MM.1S (cell line): ENCODE measurements at regions not wholly inside any gene's neighbourhood (a gene's known extent, or its start where the extent isn't known, plus 50 kb on each side); places are given as distances from the start of the nearest gene placed in this dataset.

Experiments
- DNase-seq: peaks from one replicate; pipeline ENCODE4 v3.0.0-alpha.2; 2015
- H2AFZ ChIP-seq: fragments of 300-600 bp; sonication (generic); 2 replicates; pipeline ENCODE4 v1.6.0; 2016; ENCODE audit warnings: antibody characterized with exemption, low read length
- H3F3A ChIP-seq: fragments of 300-600 bp; sonication (generic); 2 replicates; pipeline ENCODE4 v1.6.1; 2016; ENCODE audit warnings: mild to moderate bottlenecking, antibody characterized with exemption, low read length, moderate library complexity, mixed read lengths; ENCODE audit not compliant: insufficient read depth
- H3K27ac ChIP-seq: fragments of 300-600 bp; sonication (generic); 2 replicates; pipeline ENCODE4 v1.5.1; 2016; ENCODE audit warnings: mild to moderate bottlenecking, low read length
- H3K27me3 ChIP-seq: fragments of 300-600 bp; sonication (generic); replicated peaks from 2 replicates; pipeline ENCODE4 v1.6.0; 2016; ENCODE audit warnings: low read length; ENCODE audit not compliant: insufficient read depth
- H3K36me3 ChIP-seq: fragments of 300-600 bp; sonication (generic); replicated peaks from 2 replicates; pipeline ENCODE4 v1.6.1; 2016; ENCODE audit warnings: mild to moderate bottlenecking, low read length, mixed read lengths; ENCODE audit not compliant: insufficient read depth
- H3K4me1 ChIP-seq: fragments of 300-600 bp; sonication (generic); 2 replicates; pipeline ENCODE4 v1.6.1; 2016; ENCODE audit warnings: low read length, mixed read lengths
- H3K4me2 ChIP-seq: fragments of 300-600 bp; sonication (generic); 2 replicates; pipeline ENCODE4 v1.6.0; 2016; ENCODE audit warnings: low read depth, low read length
- H3K4me3 ChIP-seq: fragments of 300-600 bp; sonication (generic); 2 replicates; pipeline ENCODE4 v1.5.1; 2016; ENCODE audit warnings: low read length, mixed read lengths
- H3K79me2 ChIP-seq: fragments of 300-600 bp; sonication (generic); 2 replicates; pipeline ENCODE4 v1.6.1; 2016; ENCODE audit warnings: mixed run types, low read length, mixed read lengths
- H3K9ac ChIP-seq: fragments of 300-600 bp; sonication (generic); 2 replicates; pipeline ENCODE4 v1.6.1; 2016; ENCODE audit warnings: low read length, mixed read lengths
- H3K9me2 ChIP-seq: fragments of 300-600 bp; sonication (generic); replicated peaks from 2 replicates; pipeline ENCODE4 v1.6.1; 2016; ENCODE audit warnings: mild to moderate bottlenecking, low read length, mixed read lengths; ENCODE audit not compliant: insufficient read depth
- H3K9me3 ChIP-seq: fragments of 300-600 bp; sonication (generic); replicated peaks from 2 replicates; pipeline ENCODE4 v1.6.1; 2016; ENCODE audit warnings: mild to moderate bottlenecking, low read length, mixed read lengths; ENCODE audit not compliant: insufficient read depth
- H4K20me1 ChIP-seq: fragments of 300-600 bp; sonication (generic); 2 replicates; pipeline ENCODE4 v1.6.1; 2016; ENCODE audit warnings: mild to moderate bottlenecking, low read length, moderate library complexity, mixed read lengths; ENCODE audit not compliant: insufficient read depth
- EZH2 ChIP-seq: fragments of 300-600 bp; sonication (generic); optimal IDR thresholded peaks from 2 replicates; pipeline ENCODE3; 2017; ENCODE audit warnings: low read depth, mild to moderate bottlenecking, antibody characterized with exemption, low read length, mixed read lengths
- EZH2phosphoT487 ChIP-seq: fragments of 300-600 bp; sonication (generic); IDR thresholded peaks from 2 replicates; pipeline ENCODE4 v1.6.1; 2018; ENCODE audit warnings: antibody characterized with exemption, low read length
- TF ChIP-seq, protein P1 (sequence below): fragments of 300-600 bp; sonication (generic); IDR thresholded peaks from 2 replicates; pipeline ENCODE4 v1.5.1; 2016; ENCODE audit warnings: antibody characterized with exemption, low read length, mixed read lengths

DNA sequence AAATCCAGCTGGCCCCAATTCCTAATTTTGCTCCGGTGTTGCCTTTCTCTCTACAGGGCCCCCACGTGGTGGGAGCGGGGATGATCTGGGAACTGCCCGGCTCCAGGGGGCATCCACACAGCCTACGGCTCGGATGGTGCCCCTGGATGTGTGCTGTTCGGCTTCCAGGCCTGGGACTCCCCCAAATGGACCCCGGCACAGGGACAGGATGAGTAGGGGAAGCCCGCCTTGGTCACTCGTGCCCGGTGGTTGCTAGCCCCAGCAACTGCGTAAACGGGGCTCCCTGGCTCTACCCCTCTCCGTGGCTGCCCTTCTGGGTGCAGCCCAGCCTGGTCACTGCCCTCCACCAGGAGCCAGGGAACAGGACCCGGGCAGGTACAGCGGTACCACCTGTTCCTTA lies 111.5 kb downstream of the TEX26 start:
- Histone ChIP-seq H3K27me3 (peaks cover 33% of the 10 kb centered on the region), H3K9me3 (no peaks in the 10 kb centered on the region), H2AFZ (no peak overlapping the region), H3K27ac (no peak overlapping the region), H3F3A (no peaks in the 10 kb centered on the region), H3K4me3 (no peak overlapping the region), H3K9me2 (no peaks in the 10 kb centered on the region), H3K4me2 (no peak overlapping the region), H3K79me2 (no peaks in the 10 kb centered on the region), H3K4me1 (peaks cover 9% of the 10 kb centered on the region), H3K36me3 (no peaks in the 10 kb centered on the region), H3K9ac (no peak overlapping the region), H4K20me1 (no peaks in the 10 kb centered on the region)
- DNase-seq: no peak
- TF ChIP-seq EZH2 (no peak), EZH2phosphoT487 (no peak)
- TF ChIP-seq, protein P1, sequence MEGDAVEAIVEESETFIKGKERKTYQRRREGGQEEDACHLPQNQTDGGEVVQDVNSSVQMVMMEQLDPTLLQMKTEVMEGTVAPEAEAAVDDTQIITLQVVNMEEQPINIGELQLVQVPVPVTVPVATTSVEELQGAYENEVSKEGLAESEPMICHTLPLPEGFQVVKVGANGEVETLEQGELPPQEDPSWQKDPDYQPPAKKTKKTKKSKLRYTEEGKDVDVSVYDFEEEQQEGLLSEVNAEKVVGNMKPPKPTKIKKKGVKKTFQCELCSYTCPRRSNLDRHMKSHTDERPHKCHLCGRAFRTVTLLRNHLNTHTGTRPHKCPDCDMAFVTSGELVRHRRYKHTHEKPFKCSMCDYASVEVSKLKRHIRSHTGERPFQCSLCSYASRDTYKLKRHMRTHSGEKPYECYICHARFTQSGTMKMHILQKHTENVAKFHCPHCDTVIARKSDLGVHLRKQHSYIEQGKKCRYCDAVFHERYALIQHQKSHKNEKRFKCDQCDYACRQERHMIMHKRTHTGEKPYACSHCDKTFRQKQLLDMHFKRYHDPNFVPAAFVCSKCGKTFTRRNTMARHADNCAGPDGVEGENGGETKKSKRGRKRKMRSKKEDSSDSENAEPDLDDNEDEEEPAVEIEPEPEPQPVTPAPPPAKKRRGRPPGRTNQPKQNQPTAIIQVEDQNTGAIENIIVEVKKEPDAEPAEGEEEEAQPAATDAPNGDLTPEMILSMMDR: no peak

DNA sequence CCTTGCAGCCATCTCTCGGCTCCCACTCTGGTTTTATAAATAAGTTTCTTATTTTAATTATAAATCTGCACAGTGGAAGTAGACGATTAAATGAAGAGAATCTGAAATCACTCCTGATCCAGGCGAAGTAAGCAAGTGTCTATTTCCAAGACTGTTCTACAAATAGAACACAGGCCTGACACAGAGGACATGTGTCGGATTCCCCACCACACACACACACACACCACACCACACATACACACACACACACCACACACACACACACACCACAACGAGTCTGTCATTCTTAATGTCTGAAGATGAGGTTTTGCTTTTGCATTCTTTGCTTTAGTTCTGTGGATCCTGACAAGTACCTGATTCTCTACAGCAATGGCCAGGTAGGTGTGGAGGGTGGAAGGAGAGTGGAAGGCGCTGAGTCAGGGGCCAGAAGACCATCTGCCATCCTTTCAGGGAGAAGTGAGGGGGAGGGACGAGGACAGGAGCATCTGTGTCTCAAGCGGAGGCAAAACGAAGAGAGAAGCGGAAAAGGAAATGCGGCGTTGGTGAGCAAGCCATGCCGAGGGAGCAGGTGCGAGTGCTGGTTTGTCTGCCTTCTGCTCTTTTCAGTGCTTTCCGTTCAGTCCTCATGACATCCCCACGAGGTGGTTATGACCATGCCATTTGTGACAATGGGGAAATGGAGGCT lies 110.2 kb downstream of the TEX26 start:
- Histone ChIP-seq H2AFZ (no peak overlapping the region), H3K4me3 (no peak overlapping the region), H3K79me2 (no peaks in the 10 kb centered on the region), H3K27me3 (peaks cover 39% of the 10 kb centered on the region), H3K36me3 (no peaks in the 10 kb centered on the region), H3F3A (no peaks in the 10 kb centered on the region), H3K4me2 (no peak overlapping the region), H3K27ac (no peak overlapping the region), H3K9me3 (no peaks in the 10 kb centered on the region), H3K4me1 (peaks cover 11% of the 10 kb centered on the region), H3K9me2 (no peaks in the 10 kb centered on the region), H4K20me1 (no peaks in the 10 kb centered on the region), H3K9ac (no peak overlapping the region)
- no peak for DNase-seq
- no peak for TF ChIP-seq EZH2phosphoT487
- TF ChIP-seq, protein P1: no peak
- TF ChIP-seq EZH2: no peak

DNA sequence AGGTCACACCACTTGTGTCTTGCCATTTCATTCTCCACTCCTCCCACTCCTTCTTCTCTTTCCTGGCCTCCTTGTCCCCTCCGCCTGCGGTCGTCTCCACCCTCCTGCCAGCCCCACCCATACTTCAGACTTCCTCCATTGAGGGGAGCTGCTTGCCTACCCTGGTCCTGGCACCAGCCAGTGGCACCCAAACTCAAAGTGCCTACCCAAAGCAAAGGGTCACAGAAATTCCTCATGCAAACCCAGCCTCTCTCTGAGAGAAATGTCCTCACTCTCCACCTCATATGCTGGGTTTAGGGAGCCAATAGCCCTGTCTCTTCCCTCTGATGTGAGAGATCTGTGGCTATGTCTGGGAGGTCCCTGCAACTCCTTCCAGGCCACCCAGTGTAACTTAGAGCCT lies 109.6 kb downstream of the TEX26 start:
- Histone ChIP-seq H3K36me3 (no peaks in the 10 kb centered on the region), H3K9me2 (no peaks in the 10 kb centered on the region), H3K9me3 (no peaks in the 10 kb centered on the region), H4K20me1 (no peaks in the 10 kb centered on the region), H3K4me1 (peaks cover 11% of the 10 kb centered on the region), H2AFZ (no peak overlapping the region), H3K27me3 (peaks cover 44% of the 10 kb centered on the region), H3K9ac (no peak overlapping the region), H3K79me2 (no peaks in the 10 kb centered on the region), H3K4me2 (no peak overlapping the region), H3F3A (no peaks in the 10 kb centered on the region), H3K4me3 (no peak overlapping the region), H3K27ac (no peak overlapping the region)
- no peak for TF ChIP-seq EZH2
- TF ChIP-seq, protein P1: no peak
- TF ChIP-seq EZH2phosphoT487: no peak
- no peak for DNase-seq
